H9 (cell line): ENCODE measurements at regions not wholly inside any gene's neighbourhood (a gene's known extent, or its start where the extent isn't known, plus 50 kb on each side); places are given as distances from the start of the nearest gene placed in this dataset.

Experiments used
- DNase-seq: peaks from one replicate; pipeline ENCODE4 v3.0.0-alpha.2; 2017
- H2AFZ ChIP-seq: one replicate; pipeline ENCODE4 v1.6.1; 2013; ENCODE audit warnings: mild to moderate bottlenecking, low read length, control low read depth, moderate library complexity
- H2AK5ac ChIP-seq: 2 replicates; pipeline ENCODE4 v1.6.1; 2013; ENCODE audit warnings: low read length, control low read depth, mixed read lengths; ENCODE audit not compliant: insufficient read length
- H2BK120ac ChIP-seq: one replicate; pipeline ENCODE4 v1.6.1; 2013; ENCODE audit warnings: low read depth, mild to moderate bottlenecking, low read length, control low read depth, inconsistent platforms; ENCODE audit not compliant: poor library complexity, severe bottlenecking
- H2BK12ac ChIP-seq: 2 replicates; pipeline ENCODE4 v1.6.1; 2013; ENCODE audit warnings: low read length, control low read depth, mixed read lengths, low read depth; ENCODE audit not compliant: insufficient read length
- H2BK15ac ChIP-seq: 2 replicates; pipeline ENCODE4 v1.6.1; 2013; ENCODE audit warnings: low read depth, low read length, control low read depth
- H2BK20ac ChIP-seq: one replicate; pipeline ENCODE4 v1.6.1; 2013; ENCODE audit warnings: low read depth, mild to moderate bottlenecking, low read length, control low read depth, inconsistent platforms; ENCODE audit not compliant: poor library complexity, severe bottlenecking
- H2BK5ac ChIP-seq: 2 replicates; pipeline ENCODE4 v1.6.1; 2013; ENCODE audit warnings: low read length, control low read depth, mixed read lengths; ENCODE audit not compliant: insufficient read length
- H3K14ac ChIP-seq: 2 replicates; pipeline ENCODE4 v1.6.1; 2013; ENCODE audit warnings: low read length, control low read depth; ENCODE audit not compliant: insufficient read depth
- H3K18ac ChIP-seq: 2 replicates; pipeline ENCODE4 v1.6.1; 2013; ENCODE audit warnings: low read depth, mild to moderate bottlenecking, mixed read lengths, low read length, control low read depth; ENCODE audit not compliant: insufficient read length
- H3K23ac ChIP-seq: 2 replicates; pipeline ENCODE4 v1.6.1; 2013; ENCODE audit warnings: low read length, control low read depth, mixed read lengths, low read depth; ENCODE audit not compliant: insufficient read length
- H3K23me2 ChIP-seq: 2 replicates; pipeline ENCODE4 v1.6.1; 2013; ENCODE audit warnings: low read depth, mild to moderate bottlenecking, mixed read lengths, low read length, control low read depth; ENCODE audit not compliant: insufficient read length, poor library complexity, severe bottlenecking
- H3K27ac ChIP-seq: 2 replicates; pipeline ENCODE4 v1.5.1; 2013; ENCODE audit warnings: low read length, control low read depth, mixed read lengths, low read depth; ENCODE audit not compliant: insufficient read length
- H3K27me3 ChIP-seq: 2 replicates; pipeline ENCODE4 v1.6.1; 2013; ENCODE audit warnings: low read length, control low read depth, inconsistent platforms; ENCODE audit not compliant: insufficient read depth
- H3K4ac ChIP-seq: 2 replicates; pipeline ENCODE4 v1.6.1; 2013; ENCODE audit warnings: low read depth, mild to moderate bottlenecking, control low read depth, inconsistent platforms, low read length, moderate library complexity
- H3K4me1 ChIP-seq: 2 replicates; pipeline ENCODE4 v1.6.1; 2013; ENCODE audit warnings: low read length, control low read depth, inconsistent platforms; ENCODE audit not compliant: insufficient read depth
- H3K4me2 ChIP-seq: 2 replicates; pipeline ENCODE4 v1.6.1; 2013; ENCODE audit warnings: low read length, control low read depth, mixed read lengths; ENCODE audit not compliant: insufficient read length, insufficient read depth
- H3K56ac ChIP-seq: 2 replicates; pipeline ENCODE4 v1.6.1; 2013; ENCODE audit warnings: low read depth, mild to moderate bottlenecking, mixed read lengths, low read length, control low read depth; ENCODE audit not compliant: insufficient read length
- H3K79me1 ChIP-seq: 2 replicates; pipeline ENCODE4 v1.6.1; 2013; ENCODE audit warnings: low read depth, mild to moderate bottlenecking, moderate library complexity, low read length, control low read depth, inconsistent platforms; ENCODE audit not compliant: insufficient read depth, poor library complexity, severe bottlenecking
- H3K79me2 ChIP-seq: 2 replicates; pipeline ENCODE4 v1.6.1; 2013; ENCODE audit warnings: low read length, control low read depth, inconsistent platforms; ENCODE audit not compliant: insufficient read depth
- H3K9ac ChIP-seq: 2 replicates; pipeline ENCODE4 v1.6.1; 2013; ENCODE audit warnings: low read length, control low read depth, mixed read lengths; ENCODE audit not compliant: insufficient read length; ENCODE audit errors: extremely low read depth
- H3K9me3 ChIP-seq: one replicate; pipeline ENCODE4 v1.6.1; 2013; ENCODE audit warnings: low read depth, low read length, inconsistent platforms; ENCODE audit not compliant: control insufficient read depth
- H3T11ph ChIP-seq: one replicate; pipeline ENCODE4 v1.6.1; 2013; ENCODE audit warnings: mild to moderate bottlenecking, low read length, control low read depth, inconsistent platforms
- H4K20me1 ChIP-seq: one replicate; pipeline ENCODE4 v1.6.1; 2013; ENCODE audit not compliant: control insufficient read depth, insufficient read length, insufficient read depth
- H4K5ac ChIP-seq: 2 replicates; pipeline ENCODE4 v1.6.1; 2013; ENCODE audit warnings: low read depth, mild to moderate bottlenecking, mixed read lengths, low read length, control low read depth; ENCODE audit not compliant: insufficient read length
- H4K8ac ChIP-seq: replicated peaks from 2 replicates; pipeline ENCODE4 v1.6.1; 2013; ENCODE audit warnings: low read length, control low read depth, mixed read lengths, low read depth; ENCODE audit not compliant: insufficient read length
- H4K91ac ChIP-seq: 2 replicates; pipeline ENCODE4 v1.6.1; 2013; ENCODE audit warnings: low read depth, mild to moderate bottlenecking, moderate library complexity, mixed read lengths, low read length, control low read depth; ENCODE audit not compliant: insufficient read length
- H3K27ac Mint-ChIP-seq, 3 experiments: 2 replicates in 2 of 3; 3 replicates in 1 of 3; pipeline ENCODE4 v1.8.0; 2020 to 2021; ENCODE audit warnings: mixed read lengths in 3 of 3, mild to moderate bottlenecking in 1 of 3, moderate library complexity in 1 of 3
- H3K27me3 Mint-ChIP-seq: 2 replicates; pipeline ENCODE4 v1.8.0; 2021; ENCODE audit warnings: low read depth, mild to moderate bottlenecking, moderate library complexity, mixed read lengths
- H3K36me3 Mint-ChIP-seq, 3 experiments: 2 replicates in 2 of 3; 3 replicates in 1 of 3; pipeline ENCODE4 v1.8.0; 2020 to 2021; ENCODE audit warnings: low read depth in 3 of 3, mixed read lengths in 3 of 3; ENCODE audit not compliant: insufficient read depth in 1 of 3
- H3K4me1 Mint-ChIP-seq, 2 experiments: 2 replicates each; pipeline ENCODE4 v1.8.0; 2020; ENCODE audit warnings: mixed read lengths in 2 of 2
- H3K4me3 Mint-ChIP-seq, 2 experiments: 2 replicates in 1 of 2; 3 replicates in 1 of 2; pipeline ENCODE4 v1.8.0; 2020 to 2021; ENCODE audit warnings: mild to moderate bottlenecking in 2 of 2, mixed read lengths in 2 of 2, moderate library complexity in 1 of 2
- H3K9me3 Mint-ChIP-seq, 2 experiments: 2 replicates in 1 of 2; 3 replicates in 1 of 2; pipeline ENCODE4 v1.8.0; 2020; ENCODE audit warnings: mild to moderate bottlenecking in 2 of 2, mixed read lengths in 2 of 2, moderate library complexity in 1 of 2
- CTCF ChIP-seq: fragments of 200-600 bp; sonication (generic); conservative IDR thresholded peaks from 3 replicates; pipeline ENCODE4 v1.8.0; 2021; ENCODE audit warnings: antibody characterized with exemption, mild to moderate bottlenecking
- WGBS: extraction: QIAGEN DNeasy Blood & Tissue Kit; methylation state at CpG from one replicate; pipeline ENCODE4 v1.1.7; 2013; ENCODE audit warnings: missing lambda C conversion rate, low lambda C conversion rate, mixed read lengths; ENCODE audit not compliant: insufficient read length; ENCODE audit errors: extremely low coverage; 5-methylcytosine and 5-hydroxymethylcytosine counted together

- Histone ChIP-seq H3K79me1 (no peaks in the 10 kb centered on the region), H2AFZ (no peak overlapping the region), H4K20me1 (no peaks in the 10 kb centered on the region), H4K91ac (no peak overlapping the region), H3K4me1 (no peaks in the 10 kb centered on the region), H2AK5ac (no peak overlapping the region), H3K23ac (no peak overlapping the region), H4K5ac (no peak overlapping the region), H2BK120ac (no peak overlapping the region), H3K4ac (no peak overlapping the region), H3T11ph (no peak overlapping the region), H2BK20ac (no peak overlapping the region), H2BK15ac (no peak overlapping the region), H3K18ac (no peak overlapping the region), H2BK12ac (no peak overlapping the region), H2BK5ac (no peak overlapping the region), H3K56ac (no peak overlapping the region), H3K9me3 (no peaks in the 10 kb centered on the region), H3K4me2 (no peak overlapping the region), H3K9ac (no peak overlapping the region), H3K23me2 (no peaks in the 10 kb centered on the region), H4K8ac (no peak overlapping the region), H3K27ac (no peak overlapping the region), H3K79me2 (no peaks in the 10 kb centered on the region), H3K27me3 (no peaks in the 10 kb centered on the region), H3K14ac (no peak overlapping the region)
- peaks cover 10 to 23% (median 11%) of the 10 kb centered on the region in 3 experiments for H3K36me3 Mint-ChIP-seq
- no CpG with 5 or more reads among the region's 2 CpGs for WGBS
- TF ChIP-seq CTCF = no peak
- H3K27ac Mint-ChIP-seq = no peak overlapping the region
- peaks cover 2% of the 10 kb centered on the region; the same call in 1 of the 2 replicates for H3K27me3 Mint-ChIP-seq
- H3K4me3 Mint-ChIP-seq = no peak overlapping the region
- DNase-seq = no peak
- peaks cover 37 to 59% of the 10 kb centered on the region in 2 experiments for H3K4me1 Mint-ChIP-seq
- peaks cover 16 to 22% of the 10 kb centered on the region in 2 experiments for H3K9me3 Mint-ChIP-seq
These were observed 70.1 kb downstream of the DNTTIP2 start for GRCh38 chr1:93808871-93809270.
